ENCODE measurements at regions not wholly inside any gene's neighbourhood (a gene's known extent, or its start where the extent isn't known, plus 50 kb on each side); places are given as distances from the start of the nearest gene placed in this dataset.
A peak's percentile ranks its signal among the peaks of the same experiment; 100 is the strongest.
"Not testable (repeated sequence)": the region's sequence is repeated elsewhere in the genome, so short reads cannot be mapped to it uniquely, and the experiment has no call there.

GRCh38 chr5:124210111-124210910, 536.1 kb downstream of the ZNF608 start:
- DNase-seq = no peak

- no peak for DNase-seq
These were observed 539.3 kb downstream of the ZNF608 start for GRCh38 chr5:124207118-124207517.

- DNase-seq = no peak
These were observed 539.9 kb downstream of the ZNF608 start for GRCh38 chr5:124206540-124206939.

GRCh38 chr5:124203303-124203702, 543.1 kb downstream of the ZNF608 start:
- DNase-seq = no peak

GRCh38 chr5:124200381-124200780, 546.1 kb downstream of the ZNF608 start:
- peak; percentile 22 for DNase-seq

- DNase-seq = no peak
These were observed 546.5 kb downstream of the ZNF608 start for GRCh38 chr5:124199893-124200292.

- no peak for DNase-seq
These were observed 551.0 kb downstream of the ZNF608 start for GRCh38 chr5:124195411-124195810.

- no peak for DNase-seq
These were observed 552.2 kb downstream of the ZNF608 start for GRCh38 chr5:124194282-124194681.

- peak; percentile 75 for DNase-seq
These were observed 553.1 kb downstream of the ZNF608 start for GRCh38 chr5:124193371-124193789.

- no peak for DNase-seq
These were observed 553.7 kb downstream of the ZNF608 start for GRCh38 chr5:124192716-124193115.

- no peak for DNase-seq
These were observed 560.7 kb downstream of the ZNF608 start for GRCh38 chr5:124185716-124186115.

- no peak for DNase-seq
These were observed 564.3 kb downstream of the ZNF608 start for GRCh38 chr5:124182133-124182532.

GRCh38 chr5:124180875-124181461, 565.5 kb downstream of the ZNF608 start:
- DNase-seq = peak; percentile 72

- DNase-seq = no peak
These were observed 566.1 kb downstream of the ZNF608 start for GRCh38 chr5:124180299-124180874.

- DNase-seq = peak; percentile 46
These were observed 566.6 kb downstream of the ZNF608 start for GRCh38 chr5:124179819-124180218.

GRCh38 chr5:124178050-124178449, 568.4 kb downstream of the ZNF608 start:
- DNase-seq = no peak

- DNase-seq = no peak
These were observed 569.7 kb downstream of the ZNF608 start for GRCh38 chr5:124176692-124177091.

- DNase-seq = no peak
These were observed 573.1 kb downstream of the ZNF608 start for GRCh38 chr5:124173386-124173785.

- no peak for DNase-seq
These were observed 573.9 kb downstream of the ZNF608 start for GRCh38 chr5:124172389-124173003.

GRCh38 chr5:124168093-124168492, 578.3 kb downstream of the ZNF608 start:
- DNase-seq = not testable (repeated sequence)

- peak; percentile 38 for DNase-seq
These were observed 583.5 kb downstream of the ZNF608 start for GRCh38 chr5:124162767-124163532.

GRCh38 chr5:124161266-124161665, 585.2 kb downstream of the ZNF608 start:
- DNase-seq = no peak

- no peak for DNase-seq
These were observed 586.2 kb downstream of the ZNF608 start for GRCh38 chr5:124160265-124160664.
